Kidney (tissue), 13 donors: ENCODE measurements at regions not wholly inside any gene's neighbourhood (a gene's known extent, or its start where the extent isn't known, plus 50 kb on each side); places are given as distances from the start of the nearest gene placed in this dataset.

ENCODE experiments used
- DNase-seq, 5 donors: peaks; one replicate each; pipeline ENCODE4 v3.0.0-alpha.2; 2013 to 2020
- FAIRE-seq: peaks from 2 replicates; lab custom pipeline; 2012; peaks lifted over from hg19 to GRCh38; lab: Jason Lieb, UNC
- H3K27ac ChIP-seq, 2 donors: one replicate each; pipeline ENCODE4 v1.7.0; 2013; ENCODE audit warnings: low read depth in 2 of 2, low read length in 2 of 2, inconsistent platforms in 1 of 2
- H3K27me3 ChIP-seq: one replicate; pipeline ENCODE4 v1.7.1; 2013; ENCODE audit warnings: low read length, inconsistent platforms; ENCODE audit not compliant: control insufficient read depth, insufficient read depth
- H3K36me3 ChIP-seq, 3 donors: one replicate each; pipeline versions ENCODE4 v1.7.0 to v1.7.1; 2013; ENCODE audit warnings: low read length in 3 of 3, control low read depth in 1 of 3, inconsistent platforms in 1 of 3; ENCODE audit not compliant: insufficient read depth in 3 of 3, control insufficient read depth in 2 of 3
- H3K4me1 ChIP-seq, 3 donors: one replicate each; pipeline versions ENCODE4 v1.7.0 to v1.7.1; 2013; ENCODE audit warnings: low read length in 3 of 3, inconsistent platforms in 1 of 3, low read depth in 1 of 3; ENCODE audit not compliant: control insufficient read depth in 2 of 3, insufficient read depth in 2 of 3
- H3K4me3 ChIP-seq, 3 donors: one replicate each; pipeline versions ENCODE4 v1.7.0 to v1.8.1; 2013; ENCODE audit warnings: low read length in 3 of 3, control low read depth in 1 of 3, inconsistent platforms in 1 of 3
- H3K9ac ChIP-seq, 3 donors: one replicate each; pipeline versions ENCODE4 v1.7.0 to v1.7.1; 2013; ENCODE audit warnings: low read length in 3 of 3, control low read depth in 1 of 3, inconsistent platforms in 1 of 3
- H3K9me3 ChIP-seq, 3 donors: one replicate each; pipeline versions ENCODE4 v1.7.0 to v1.7.1; 2013; ENCODE audit warnings: low read length in 3 of 3, control low read depth in 1 of 3, inconsistent platforms in 1 of 3; ENCODE audit not compliant: control insufficient read depth in 2 of 3, insufficient read depth in 1 of 3
- CTCF ChIP-seq: IDR thresholded peaks from 3 replicates; pipeline ENCODE4 v1.5.1; 2012; ENCODE audit warnings: mild to moderate bottlenecking, moderate library complexity, borderline replicate concordance; ENCODE audit not compliant: insufficient read depth; ENCODE audit errors: extremely low read depth
- intact Hi-C: fragments of 100-400 bp; cut with DNase I; formaldehyde crosslinking; loops from one replicate; pipeline ENCODE4 v1.11.1; 2022
- donor health status: control.
- donor health status: control.
- donor health status: control.
- donor health status: control.
- donor health status: control.
- donor health status: DM: yes; HTN: yes; CAD: no.
- donor health status: Normal renal cell carcinoma (clear cell type).

GRCh38 chr2:75315436-75315835, 116.1 kb upstream of the TACR1 start:
- H3K36me3 ChIP-seq = no peaks in the 10 kb centered on the region
- no peak for DNase-seq
- no peaks in the 10 kb centered on the region for H3K9me3 ChIP-seq
- H3K27ac ChIP-seq = no peak overlapping the region
- no peak overlapping the region for H3K9ac ChIP-seq
- intact Hi-C loops = no loop called here
- no peak for FAIRE-seq
- no peaks in the 10 kb centered on the region for H3K4me1 ChIP-seq
- no peaks in the 10 kb centered on the region for H3K27me3 ChIP-seq
- no peak for TF ChIP-seq CTCF
- no peak overlapping the region for H3K4me3 ChIP-seq

GRCh38 chr2:75311993-75312392, 112.7 kb upstream of the TACR1 start:
- H3K4me1 ChIP-seq = no peaks in the 10 kb centered on the region
- no peak overlapping the region for H3K27ac ChIP-seq
- intact Hi-C loops = no loop called here
- no peaks in the 10 kb centered on the region for H3K27me3 ChIP-seq
- H3K9ac ChIP-seq = no peak overlapping the region
- H3K36me3 ChIP-seq = no peaks in the 10 kb centered on the region
- FAIRE-seq (no peak), DNase-seq (no peak)
- no peak for TF ChIP-seq CTCF
- no peaks in the 10 kb centered on the region for H3K9me3 ChIP-seq
- H3K4me3 ChIP-seq = no peak overlapping the region

GRCh38 chr2:75311521-75311920, 112.2 kb upstream of the TACR1 start:
- DNase-seq = no peak

More at GRCh38 chr2:75311521-75311920, 112.2 kb upstream of the TACR1 start:
- no peak overlapping the region for H3K27ac ChIP-seq
- H3K36me3 ChIP-seq = no peaks in the 10 kb centered on the region
- intact Hi-C loops = no loop called here
- H3K4me3 ChIP-seq = no peak overlapping the region
- FAIRE-seq = no peak
- no peaks in the 10 kb centered on the region for H3K27me3 ChIP-seq
- no peaks in the 10 kb centered on the region for H3K4me1 ChIP-seq
- H3K9ac ChIP-seq = no peak overlapping the region
- H3K9me3 ChIP-seq = no peaks in the 10 kb centered on the region
- no peak for TF ChIP-seq CTCF
